DND-41 (cell line): ENCODE measurements at regions not wholly inside any gene's neighbourhood (a gene's known extent, or its start where the extent isn't known, plus 50 kb on each side); places are given as distances from the start of the nearest gene placed in this dataset.

Source experiments
- ATAC-seq: fragments of 200-7000 bp; cut with Tn5 transposase; 3 replicates; pipeline ENCODE4 v1.9.1; 2021; ENCODE audit warnings: low read depth; ENCODE audit not compliant: insufficient read depth
- DNase-seq: peaks from one replicate; pipeline ENCODE4 v3.0.0-alpha.2; 2020
- H2AFZ ChIP-seq: 2 replicates; pipeline ENCODE4 v1.6.0; 2012; ENCODE audit warnings: low read depth, low read length
- H3K27ac ChIP-seq: 2 replicates; pipeline ENCODE4 v1.5.1; 2012; ENCODE audit warnings: low read length, inconsistent platforms
- H3K27me3 ChIP-seq: fragments of 200-600 bp; sonication (generic); 2 replicates; pipeline ENCODE4 v1.6.0; 2012; ENCODE audit warnings: low read length, mild to moderate bottlenecking, inconsistent platforms; ENCODE audit not compliant: insufficient read depth, poor library complexity
- H3K36me3 ChIP-seq: 2 replicates; pipeline ENCODE4 v1.5.1; 2012; ENCODE audit warnings: low read length, inconsistent platforms; ENCODE audit not compliant: insufficient read depth
- H3K4me1 ChIP-seq: 2 replicates; pipeline ENCODE4 v1.5.1; 2012; ENCODE audit warnings: mild to moderate bottlenecking, low read length; ENCODE audit not compliant: insufficient read depth
- H3K4me2 ChIP-seq: 2 replicates; pipeline ENCODE4 v1.6.0; 2012; ENCODE audit warnings: mild to moderate bottlenecking, moderate library complexity, low read length, inconsistent platforms; ENCODE audit not compliant: insufficient read depth
- H3K4me3 ChIP-seq, 2 experiments: fragments of 200-600 bp in 1 of 2; shearing (Covaris generic) in 1 of 2; 2 replicates each; pipeline ENCODE4 v1.5.1; 2012 to 2016; ENCODE audit warnings: inconsistent platforms in 2 of 2, low read length in 2 of 2, mild to moderate bottlenecking in 2 of 2, low read depth in 1 of 2, moderate library complexity in 1 of 2
- H3K79me2 ChIP-seq: 2 replicates; pipeline ENCODE4 v1.6.0; 2012; ENCODE audit warnings: low read length, inconsistent platforms; ENCODE audit not compliant: insufficient read depth
- H3K9ac ChIP-seq: 2 replicates; pipeline ENCODE4 v1.6.0; 2012; ENCODE audit warnings: low read depth, mild to moderate bottlenecking, inconsistent platforms, low read length, moderate library complexity
- H3K9me3 ChIP-seq: 2 replicates; pipeline ENCODE4 v1.5.1; 2012; ENCODE audit warnings: low read length, moderate library complexity, mild to moderate bottlenecking, inconsistent platforms; ENCODE audit not compliant: insufficient read depth, severe bottlenecking
- H4K20me1 ChIP-seq: 2 replicates; pipeline ENCODE4 v1.6.0; 2012; ENCODE audit warnings: low read length; ENCODE audit not compliant: insufficient read depth
- CTCF ChIP-seq: IDR thresholded peaks from 2 replicates; pipeline ENCODE4 v1.5.1; 2012; ENCODE audit warnings: borderline replicate concordance, low read length, moderate library complexity, mild to moderate bottlenecking; ENCODE audit not compliant: poor library complexity, severe bottlenecking; ENCODE audit errors: extremely low read depth
- EZH2 ChIP-seq: IDR thresholded peaks from 3 replicates; pipeline ENCODE4 v1.6.1; 2012; ENCODE audit warnings: borderline replicate concordance, low read depth, mild to moderate bottlenecking, moderate library complexity, low read length, inconsistent platforms; ENCODE audit not compliant: severe bottlenecking

- H3K9ac ChIP-seq = no peak overlapping the region
- no peak for DNase-seq
- no peaks in the 10 kb centered on the region for H3K4me1 ChIP-seq
- H4K20me1 ChIP-seq = no peaks in the 10 kb centered on the region
- no peak overlapping the region for H3K27ac ChIP-seq
- H3K4me2 ChIP-seq = no peak overlapping the region
- peaks cover 10% of the 10 kb centered on the region for H3K27me3 ChIP-seq
- H3K36me3 ChIP-seq = no peaks in the 10 kb centered on the region
- no peak for ATAC-seq
- no peaks in the 10 kb centered on the region for H3K9me3 ChIP-seq
- no peak overlapping the region for H3K4me3 ChIP-seq
- TF ChIP-seq EZH2 (no peak), CTCF (no peak)
- no peaks in the 10 kb centered on the region for H3K79me2 ChIP-seq
- no peak overlapping the region for H2AFZ ChIP-seq
These were observed 70.2 kb upstream of the PIEZO2 start for GRCh38 chr18:11219571-11219970.

- no peak overlapping the region for H3K4me2 ChIP-seq
- TF ChIP-seq EZH2 (no peak), CTCF (no peak)
- no peaks in the 10 kb centered on the region for H3K79me2 ChIP-seq
- H3K27ac ChIP-seq = no peak overlapping the region
- H3K9me3 ChIP-seq = no peaks in the 10 kb centered on the region
- H2AFZ ChIP-seq = no peak overlapping the region
- DNase-seq (no peak), ATAC-seq (no peak)
- no peaks in the 10 kb centered on the region for H3K36me3 ChIP-seq
- H4K20me1 ChIP-seq = no peaks in the 10 kb centered on the region; the same call in 1 of the 2 replicates
- H3K27me3 ChIP-seq = peaks cover 11% of the 10 kb centered on the region
- H3K4me1 ChIP-seq = no peaks in the 10 kb centered on the region
- no peak overlapping the region for H3K9ac ChIP-seq
- H3K4me3 ChIP-seq = no peak overlapping the region
These were observed 65.8 kb upstream of the PIEZO2 start for GRCh38 chr18:11215216-11215615.

GRCh38 chr18:11204020-11204419 lies 54.7 kb upstream of the PIEZO2 start:
- ATAC-seq = no peak
- Histone ChIP-seq H3K27ac (no peak overlapping the region), H3K4me3 (no peak overlapping the region), H3K27me3 (no peaks in the 10 kb centered on the region), H3K9ac (no peak overlapping the region), H3K4me1 (no peaks in the 10 kb centered on the region), H4K20me1 (no peaks in the 10 kb centered on the region), H3K36me3 (no peaks in the 10 kb centered on the region), H2AFZ (no peak overlapping the region), H3K9me3 (no peaks in the 10 kb centered on the region), H3K4me2 (no peak overlapping the region), H3K79me2 (no peaks in the 10 kb centered on the region)
- TF ChIP-seq CTCF (no peak), EZH2 (no peak)
- no peak for DNase-seq

- no peaks in the 10 kb centered on the region for H3K36me3 ChIP-seq
- H4K20me1 ChIP-seq = no peaks in the 10 kb centered on the region
- H3K4me1 ChIP-seq = no peaks in the 10 kb centered on the region
- H3K4me3 ChIP-seq = no peak overlapping the region
- no peaks in the 10 kb centered on the region for H3K9me3 ChIP-seq
- TF ChIP-seq CTCF (no peak), EZH2 (no peak)
- no peak for ATAC-seq
- no peak for DNase-seq
- no peaks in the 10 kb centered on the region for H3K79me2 ChIP-seq
- no peak overlapping the region for H3K4me2 ChIP-seq
- H3K27me3 ChIP-seq = no peaks in the 10 kb centered on the region
- H2AFZ ChIP-seq = no peak overlapping the region
- H3K27ac ChIP-seq = no peak overlapping the region
- no peak overlapping the region for H3K9ac ChIP-seq
These were observed 50.1 kb upstream of the PIEZO2 start for GRCh38 chr18:11199477-11199876.
